LNCAP (cell line): ENCODE measurements at regions not wholly inside any gene's neighbourhood (a gene's known extent, or its start where the extent isn't known, plus 50 kb on each side); places are given as distances from the start of the nearest gene placed in this dataset.

Experiments
- CTCF ChIP-seq: fragments of 450-650 bp; IDR thresholded peaks from 2 replicates; pipeline ENCODE4 v1.5.1; 2017; ENCODE audit warnings: mild to moderate bottlenecking

GRCh38 chr21:43262427-43262826, 93.6 kb downstream of the CRYAA start:
- no peak for TF ChIP-seq CTCF
